IMR-90 (cell line): ENCODE measurements at regions not wholly inside any gene's neighbourhood (a gene's known extent, or its start where the extent isn't known, plus 50 kb on each side); places are given as distances from the start of the nearest gene placed in this dataset.
"Not testable (repeated sequence)": the region's sequence is repeated elsewhere in the genome, so short reads cannot be mapped to it uniquely, and the experiment has no call there.

Experiments
- ATAC-seq: fragments of 200-7000 bp; cut with Tn5 transposase; 2 replicates; pipeline ENCODE4 v1.9.1; 2020; ENCODE audit warnings: low read depth, mild to moderate bottlenecking, moderate library complexity
- BruUV-seq: library from RNA; stranded (reverse); fragments of 400-500 nt; replicated peaks from 2 replicates; lab custom pipeline; 2021; lab: Mats Ljungman, UMichigan
- CTCF ChIA-PET: fragments of 300-600 bp; formaldehyde crosslinking; extraction: SDS; loops from one replicate; lab custom pipeline; 2021; ENCODE audit warnings: antibody characterized with exemption; lab: Yijun Ruan, JAX
- POLR2A ChIA-PET: fragments of 300-600 bp; sonication (Branson Sonifier 250); formaldehyde crosslinking; loops from one replicate; lab custom pipeline; 2022; ENCODE audit warnings: antibody characterized with exemption; ENCODE audit not compliant: unreplicated experiment; lab: Charles Lee
- DNase-seq: peaks from one replicate; pipeline ENCODE4 v3.0.0; 2013
- H2AFZ ChIP-seq: replicated peaks from 2 replicates; pipeline ENCODE3; 2013; ENCODE audit warnings: low read length, mild to moderate bottlenecking; ENCODE audit not compliant: poor library complexity
- H2AK5ac ChIP-seq: 2 replicates; pipeline ENCODE4 v1.6.1; 2013; ENCODE audit warnings: low read depth, low read length, inconsistent platforms
- H2AK9ac ChIP-seq: replicated peaks from 2 replicates; pipeline ENCODE3; 2013; ENCODE audit warnings: mild to moderate bottlenecking, low read depth, low read length, moderate library complexity; ENCODE audit not compliant: poor library complexity
- H2BK120ac ChIP-seq: 2 replicates; pipeline ENCODE4 v1.6.1; 2013; ENCODE audit warnings: low read depth, low read length, inconsistent platforms
- H2BK15ac ChIP-seq: 3 replicates; pipeline ENCODE4 v1.6.1; 2013; ENCODE audit warnings: low read depth, low read length, inconsistent platforms
- H2BK20ac ChIP-seq: 2 replicates; pipeline ENCODE4 v1.6.1; 2013; ENCODE audit warnings: low read depth, mild to moderate bottlenecking, inconsistent platforms, low read length, moderate library complexity
- H2BK5ac ChIP-seq: 2 replicates; pipeline ENCODE4 v1.6.1; 2013; ENCODE audit warnings: mild to moderate bottlenecking, low read depth, low read length, inconsistent platforms; ENCODE audit not compliant: poor library complexity, severe bottlenecking
- H3K14ac ChIP-seq: replicated peaks from 2 replicates; pipeline ENCODE4 v1.6.1; 2013; ENCODE audit warnings: low read depth, low read length, inconsistent platforms
- H3K18ac ChIP-seq: 2 replicates; pipeline ENCODE4 v1.6.1; 2013; ENCODE audit warnings: low read depth, low read length, control low read depth
- H3K23ac ChIP-seq: 2 replicates; pipeline ENCODE4 v1.6.1; 2013; ENCODE audit warnings: low read depth, low read length, inconsistent platforms
- H3K27ac ChIP-seq: 2 replicates; pipeline ENCODE4 v1.5.1; 2013; ENCODE audit warnings: mild to moderate bottlenecking, control low read depth, low read length; ENCODE audit not compliant: insufficient read depth
- H3K27me3 ChIP-seq: 2 replicates; pipeline ENCODE4 v1.6.1; 2013; ENCODE audit warnings: low read length; ENCODE audit not compliant: control insufficient read depth, insufficient read depth
- H3K36me3 ChIP-seq: 2 replicates; pipeline ENCODE4 v1.6.1; 2013; ENCODE audit warnings: low read length, mixed read lengths; ENCODE audit not compliant: control insufficient read depth, insufficient read depth
- H3K4ac ChIP-seq: 2 replicates; pipeline ENCODE4 v1.6.1; 2013; ENCODE audit warnings: low read depth, low read length, inconsistent platforms
- H3K4me1 ChIP-seq: 2 replicates; pipeline ENCODE4 v1.6.1; 2013; ENCODE audit warnings: low read length, mixed read lengths; ENCODE audit not compliant: control insufficient read depth, insufficient read depth
- H3K4me2 ChIP-seq: 2 replicates; pipeline ENCODE4 v1.6.1; 2013; ENCODE audit warnings: low read depth, mild to moderate bottlenecking, control low read depth, low read length, moderate library complexity
- H3K4me3 ChIP-seq: 2 replicates; pipeline ENCODE4 v1.5.1; 2013; ENCODE audit warnings: low read depth, mild to moderate bottlenecking, control low read depth, low read length, moderate library complexity; ENCODE audit not compliant: insufficient read depth
- H3K56ac ChIP-seq: 2 replicates; pipeline ENCODE4 v1.6.1; 2013; ENCODE audit warnings: low read length, inconsistent platforms; ENCODE audit not compliant: insufficient read depth; ENCODE audit errors: extremely low read depth
- H3K79me1 ChIP-seq, 2 experiments: 2 replicates each; pipeline ENCODE4 v1.6.1; 2013; ENCODE audit warnings: low read length in 2 of 2, inconsistent platforms in 1 of 2, low read depth in 1 of 2
- H3K9ac ChIP-seq: 2 replicates; pipeline ENCODE4 v1.6.1; 2013; ENCODE audit warnings: low read depth, low read length, control low read depth
- H3K9me1 ChIP-seq: 2 replicates; pipeline ENCODE4 v1.6.1; 2013; ENCODE audit warnings: low read length, inconsistent platforms; ENCODE audit not compliant: insufficient read depth
- H3K9me3 ChIP-seq: 2 replicates; pipeline ENCODE4 v1.6.1; 2013; ENCODE audit warnings: low read length; ENCODE audit not compliant: control insufficient read depth, insufficient read depth
- H4K20me1 ChIP-seq: 2 replicates; pipeline ENCODE4 v1.6.1; 2013; ENCODE audit warnings: low read length, inconsistent platforms; ENCODE audit not compliant: insufficient read depth
- H4K5ac ChIP-seq: 2 replicates; pipeline ENCODE4 v1.6.1; 2013; ENCODE audit warnings: mild to moderate bottlenecking, low read depth, low read length, control low read depth
- H4K8ac ChIP-seq, 2 experiments: 2 replicates each; pipeline ENCODE4 v1.6.1; 2013; ENCODE audit warnings: low read depth in 2 of 2, low read length in 2 of 2, control low read depth in 1 of 2, inconsistent platforms in 1 of 2
- H4K91ac ChIP-seq: 2 replicates; pipeline ENCODE4 v1.6.1; 2013; ENCODE audit warnings: low read depth, low read length, inconsistent platforms; ENCODE audit not compliant: insufficient read depth
- WGBS, 2 experiments: methylation state at CpG; one replicate each; pipeline versions ENCODE4 v1.1.5 to v1.1.7; 2013; ENCODE audit warnings: missing lambda C conversion rate in 2 of 2; ENCODE audit not compliant: insufficient read length in 1 of 2; ENCODE audit errors: extremely low coverage in 2 of 2; 5-methylcytosine and 5-hydroxymethylcytosine counted together
- dilution Hi-C: fragments of 300-500 bp; cut with HindIII; formaldehyde crosslinking; loops from one replicate; pipeline ENCODE4 v1.14.3; 2018; ENCODE audit warnings: low sequenced_read_pairs; ENCODE audit not compliant: unreplicated experiment
- in situ Hi-C: fragments of 300-500 bp; cut with MboI; formaldehyde crosslinking; loops from 3 replicates; pipeline ENCODE4 v1.14.3; 2019; ENCODE audit warnings: low sequenced_read_pairs, inconsistent platforms, mixed read lengths
- intact Hi-C: fragments of 100-400 bp; cut with micrococcal nuclease; formaldehyde crosslinking; loops from 2 replicates; pipeline ENCODE4 v1.10.0; 2022

- H3K18ac ChIP-seq, H3K36me3 ChIP-seq, H2BK15ac ChIP-seq, H3K4me2 ChIP-seq, H3K9me3 ChIP-seq, H2BK20ac ChIP-seq, H3K4me3 ChIP-seq, POLR2A ChIA-PET, H3K56ac ChIP-seq, H2AK5ac ChIP-seq, H2BK5ac ChIP-seq, H3K14ac ChIP-seq, CTCF ChIA-PET, H3K27ac ChIP-seq, H2AK9ac ChIP-seq, BruUV-seq, DNase-seq, H3K9me1 ChIP-seq, H3K4me1 ChIP-seq, dilution Hi-C loops, H4K8ac ChIP-seq, ATAC-seq, H4K91ac ChIP-seq, H3K9ac ChIP-seq, H3K4ac ChIP-seq, H4K20me1 ChIP-seq, H3K23ac ChIP-seq, H3K79me1 ChIP-seq, H2AFZ ChIP-seq, H4K5ac ChIP-seq, in situ Hi-C loops: not testable (repeated sequence)
- Histone ChIP-seq H2BK120ac (peak overlapping the region; percentile 46; the same call in 1 of the 2 replicates), H3K27me3 (peaks cover 14% of the 10 kb centered on the region; the same call in 1 of the 2 replicates)
- no CpG with 5 or more reads among the region's 4 CpGs for WGBS, 2 experiments
- intact Hi-C loops, result loop anchor here (1.0 to 10.0 kb wide), 2 partner anchors 125 to 275 kb away; no protein-coding TSS in a partner anchor
Measured at GRCh38 chr6:113689620-113690019, 167.5 kb upstream of the MARCKS start.
